IMR-90 (cell line): ENCODE measurements at regions not wholly inside any gene's neighbourhood (a gene's known extent, or its start where the extent isn't known, plus 50 kb on each side); places are given as distances from the start of the nearest gene placed in this dataset.

ENCODE experiments used
- ATAC-seq: fragments of 200-7000 bp; cut with Tn5 transposase; 2 replicates; pipeline ENCODE4 v1.9.1; 2020; ENCODE audit warnings: low read depth, mild to moderate bottlenecking, moderate library complexity
- BruUV-seq: library from RNA; stranded (reverse); fragments of 400-500 nt; replicated peaks from 2 replicates; lab custom pipeline; 2021; lab: Mats Ljungman, UMichigan
- CTCF ChIA-PET: fragments of 300-600 bp; formaldehyde crosslinking; extraction: SDS; loops from one replicate; lab custom pipeline; 2021; ENCODE audit warnings: antibody characterized with exemption; lab: Yijun Ruan, JAX
- POLR2A ChIA-PET: fragments of 300-600 bp; sonication (Branson Sonifier 250); formaldehyde crosslinking; loops from one replicate; lab custom pipeline; 2022; ENCODE audit warnings: antibody characterized with exemption; ENCODE audit not compliant: unreplicated experiment; lab: Charles Lee
- DNase-seq: peaks from one replicate; pipeline ENCODE4 v3.0.0; 2013
- H2AFZ ChIP-seq: replicated peaks from 2 replicates; pipeline ENCODE3; 2013; ENCODE audit warnings: low read length, mild to moderate bottlenecking; ENCODE audit not compliant: poor library complexity
- H2AK5ac ChIP-seq: 2 replicates; pipeline ENCODE4 v1.6.1; 2013; ENCODE audit warnings: low read depth, low read length, inconsistent platforms
- H2AK9ac ChIP-seq: replicated peaks from 2 replicates; pipeline ENCODE3; 2013; ENCODE audit warnings: mild to moderate bottlenecking, low read depth, low read length, moderate library complexity; ENCODE audit not compliant: poor library complexity
- H2BK120ac ChIP-seq: 2 replicates; pipeline ENCODE4 v1.6.1; 2013; ENCODE audit warnings: low read depth, low read length, inconsistent platforms
- H2BK15ac ChIP-seq: 3 replicates; pipeline ENCODE4 v1.6.1; 2013; ENCODE audit warnings: low read depth, low read length, inconsistent platforms
- H2BK20ac ChIP-seq: 2 replicates; pipeline ENCODE4 v1.6.1; 2013; ENCODE audit warnings: low read depth, mild to moderate bottlenecking, inconsistent platforms, low read length, moderate library complexity
- H2BK5ac ChIP-seq: 2 replicates; pipeline ENCODE4 v1.6.1; 2013; ENCODE audit warnings: mild to moderate bottlenecking, low read depth, low read length, inconsistent platforms; ENCODE audit not compliant: poor library complexity, severe bottlenecking
- H3K14ac ChIP-seq: replicated peaks from 2 replicates; pipeline ENCODE4 v1.6.1; 2013; ENCODE audit warnings: low read depth, low read length, inconsistent platforms
- H3K18ac ChIP-seq: 2 replicates; pipeline ENCODE4 v1.6.1; 2013; ENCODE audit warnings: low read depth, low read length, control low read depth
- H3K23ac ChIP-seq: 2 replicates; pipeline ENCODE4 v1.6.1; 2013; ENCODE audit warnings: low read depth, low read length, inconsistent platforms
- H3K27ac ChIP-seq: 2 replicates; pipeline ENCODE4 v1.5.1; 2013; ENCODE audit warnings: mild to moderate bottlenecking, control low read depth, low read length; ENCODE audit not compliant: insufficient read depth
- H3K27me3 ChIP-seq: 2 replicates; pipeline ENCODE4 v1.6.1; 2013; ENCODE audit warnings: low read length; ENCODE audit not compliant: control insufficient read depth, insufficient read depth
- H3K36me3 ChIP-seq: 2 replicates; pipeline ENCODE4 v1.6.1; 2013; ENCODE audit warnings: low read length, mixed read lengths; ENCODE audit not compliant: control insufficient read depth, insufficient read depth
- H3K4ac ChIP-seq: 2 replicates; pipeline ENCODE4 v1.6.1; 2013; ENCODE audit warnings: low read depth, low read length, inconsistent platforms
- H3K4me1 ChIP-seq: 2 replicates; pipeline ENCODE4 v1.6.1; 2013; ENCODE audit warnings: low read length, mixed read lengths; ENCODE audit not compliant: control insufficient read depth, insufficient read depth
- H3K4me2 ChIP-seq: 2 replicates; pipeline ENCODE4 v1.6.1; 2013; ENCODE audit warnings: low read depth, mild to moderate bottlenecking, control low read depth, low read length, moderate library complexity
- H3K4me3 ChIP-seq: 2 replicates; pipeline ENCODE4 v1.5.1; 2013; ENCODE audit warnings: low read depth, mild to moderate bottlenecking, control low read depth, low read length, moderate library complexity; ENCODE audit not compliant: insufficient read depth
- H3K56ac ChIP-seq: 2 replicates; pipeline ENCODE4 v1.6.1; 2013; ENCODE audit warnings: low read length, inconsistent platforms; ENCODE audit not compliant: insufficient read depth; ENCODE audit errors: extremely low read depth
- H3K79me1 ChIP-seq, 2 experiments: 2 replicates each; pipeline ENCODE4 v1.6.1; 2013; ENCODE audit warnings: low read length in 2 of 2, inconsistent platforms in 1 of 2, low read depth in 1 of 2
- H3K9ac ChIP-seq: 2 replicates; pipeline ENCODE4 v1.6.1; 2013; ENCODE audit warnings: low read depth, low read length, control low read depth
- H3K9me1 ChIP-seq: 2 replicates; pipeline ENCODE4 v1.6.1; 2013; ENCODE audit warnings: low read length, inconsistent platforms; ENCODE audit not compliant: insufficient read depth
- H3K9me3 ChIP-seq: 2 replicates; pipeline ENCODE4 v1.6.1; 2013; ENCODE audit warnings: low read length; ENCODE audit not compliant: control insufficient read depth, insufficient read depth
- H4K20me1 ChIP-seq: 2 replicates; pipeline ENCODE4 v1.6.1; 2013; ENCODE audit warnings: low read length, inconsistent platforms; ENCODE audit not compliant: insufficient read depth
- H4K5ac ChIP-seq: 2 replicates; pipeline ENCODE4 v1.6.1; 2013; ENCODE audit warnings: mild to moderate bottlenecking, low read depth, low read length, control low read depth
- H4K8ac ChIP-seq, 2 experiments: 2 replicates each; pipeline ENCODE4 v1.6.1; 2013; ENCODE audit warnings: low read depth in 2 of 2, low read length in 2 of 2, control low read depth in 1 of 2, inconsistent platforms in 1 of 2
- H4K91ac ChIP-seq: 2 replicates; pipeline ENCODE4 v1.6.1; 2013; ENCODE audit warnings: low read depth, low read length, inconsistent platforms; ENCODE audit not compliant: insufficient read depth
- BHLHE40 ChIP-seq: fragments of 150-350 bp; IDR thresholded peaks from 2 replicates; pipeline ENCODE4 v1.6.1; 2016; ENCODE audit warnings: mild to moderate bottlenecking, low read depth, low read length
- CHD1 ChIP-seq: IDR thresholded peaks from 2 replicates; pipeline ENCODE4 v1.6.1; 2012; ENCODE audit warnings: low read depth, low read length, improper control_type of control experiment
- CTCF ChIP-seq: conservative IDR thresholded peaks from 2 replicates; pipeline ENCODE4 v1.5.1; 2012; ENCODE audit warnings: mild to moderate bottlenecking, low read depth, low read length, improper control_type of control experiment
- ELK1 ChIP-seq: fragments of 150-350 bp; IDR thresholded peaks from 2 replicates; pipeline ENCODE4 v1.6.1; 2016; ENCODE audit warnings: low read depth, mild to moderate bottlenecking, low read length, moderate library complexity, borderline replicate concordance
- FOS ChIP-seq: fragments of 150-350 bp; IDR thresholded peaks from 2 replicates; pipeline ENCODE4 v1.6.1; 2016; ENCODE audit warnings: low read depth, low read length
- MAZ ChIP-seq: IDR thresholded peaks from 2 replicates; pipeline ENCODE4 v1.6.1; 2012; ENCODE audit warnings: low read depth, mild to moderate bottlenecking, low read length, improper control_type of control experiment, moderate library complexity, borderline replicate concordance
- MXI1 ChIP-seq: IDR thresholded peaks from 2 replicates; pipeline ENCODE4 v1.6.1; 2012; ENCODE audit warnings: low read depth, mild to moderate bottlenecking, low read length, moderate library complexity, borderline replicate concordance
- NFE2L2 ChIP-seq: fragments of 150-350 bp; IDR thresholded peaks from 2 replicates; pipeline ENCODE4 v1.6.1; 2016; ENCODE audit warnings: low read depth, mild to moderate bottlenecking, low read length
- POLR2A ChIP-seq: IDR thresholded peaks from 2 replicates; pipeline ENCODE4 v1.6.1; 2012; ENCODE audit warnings: mild to moderate bottlenecking, low read depth, low read length
- RAD21 ChIP-seq: IDR thresholded peaks from 2 replicates; pipeline ENCODE4 v1.6.1; 2012; ENCODE audit warnings: low read length, improper control_type of control experiment
- RCOR1 ChIP-seq: IDR thresholded peaks from 2 replicates; pipeline ENCODE4 v1.6.1; 2012; ENCODE audit warnings: mild to moderate bottlenecking, low read length, improper control_type of control experiment; ENCODE audit not compliant: insufficient replicate concordance
- RFX5 ChIP-seq: IDR thresholded peaks from 2 replicates; pipeline ENCODE4 v1.8.0; 2012; ENCODE audit warnings: low read depth, mild to moderate bottlenecking, low read length, moderate library complexity
- SMC3 ChIP-seq: fragments of 150-350 bp; IDR thresholded peaks from 2 replicates; pipeline ENCODE4 v1.6.1; 2016; ENCODE audit warnings: low read depth, mild to moderate bottlenecking, antibody characterized with exemption, low read length, moderate library complexity
- WGBS, 2 experiments: methylation state at CpG; one replicate each; pipeline versions ENCODE4 v1.1.5 to v1.1.7; 2013; ENCODE audit warnings: missing lambda C conversion rate in 2 of 2; ENCODE audit not compliant: insufficient read length in 1 of 2; ENCODE audit errors: extremely low coverage in 2 of 2; 5-methylcytosine and 5-hydroxymethylcytosine counted together
- dilution Hi-C: fragments of 300-500 bp; cut with HindIII; formaldehyde crosslinking; loops from one replicate; pipeline ENCODE4 v1.14.3; 2018; ENCODE audit warnings: low sequenced_read_pairs; ENCODE audit not compliant: unreplicated experiment
- in situ Hi-C: fragments of 300-500 bp; cut with MboI; formaldehyde crosslinking; loops from 3 replicates; pipeline ENCODE4 v1.14.3; 2019; ENCODE audit warnings: low sequenced_read_pairs, inconsistent platforms, mixed read lengths
- intact Hi-C: fragments of 100-400 bp; cut with micrococcal nuclease; formaldehyde crosslinking; loops from 2 replicates; pipeline ENCODE4 v1.10.0; 2022

- H3K18ac ChIP-seq: no peak overlapping the region
- H2BK5ac ChIP-seq: no peak overlapping the region
- no peak overlapping the region for H3K9ac ChIP-seq
- H2AK9ac ChIP-seq: no peak overlapping the region
- peaks cover 14% of the 10 kb centered on the region for H3K9me1 ChIP-seq
- H2AK5ac ChIP-seq: no peak overlapping the region
- peaks cover 6% of the 10 kb centered on the region; the same call in 1 of the 2 replicates for H3K36me3 ChIP-seq
- dilution Hi-C loops (no loop called here), in situ Hi-C loops (no loop called here), intact Hi-C loops (no loop called here)
- no peaks in the 10 kb centered on the region for H3K27me3 ChIP-seq
- H3K14ac ChIP-seq: no peak overlapping the region
- H3K4ac ChIP-seq: no peak overlapping the region
- H4K91ac ChIP-seq: no peak overlapping the region
- no peak overlapping the region for H3K27ac ChIP-seq
- H2BK15ac ChIP-seq: no peak overlapping the region
- TF ChIP-seq CHD1: no peak
- TF ChIP-seq RAD21: no peak
- TF ChIP-seq CTCF: no peak
- no peak for TF ChIP-seq ELK1
- TF ChIP-seq NFE2L2: no peak
- TF ChIP-seq BHLHE40: no peak
- TF ChIP-seq RFX5: no peak
- no peak for TF ChIP-seq FOS
- TF ChIP-seq RCOR1: no peak
- TF ChIP-seq POLR2A: no peak
- TF ChIP-seq MXI1: no peak
- no peak for TF ChIP-seq MAZ
- TF ChIP-seq SMC3: no peak
- no peak overlapping the region for H2BK120ac ChIP-seq
- H3K9me3 ChIP-seq: no peaks in the 10 kb centered on the region
- no peak overlapping the region for H3K23ac ChIP-seq
- peaks cover 14 to 30% of the 10 kb centered on the region in 2 experiments for H3K79me1 ChIP-seq
- no peak overlapping the region for H3K4me2 ChIP-seq
- POLR2A ChIA-PET: no interaction called here
- no peak for ATAC-seq
- H2BK20ac ChIP-seq: no peak overlapping the region
- H3K4me1 ChIP-seq: peaks cover 11% of the 10 kb centered on the region
- no peak overlapping the region for H4K5ac ChIP-seq
- no peak overlapping the region for H3K4me3 ChIP-seq
- no peak overlapping the region for H3K56ac ChIP-seq
- CTCF ChIA-PET: no interaction called here
- no peak for DNase-seq
- WGBS, 2 experiments: no CpG with 5 or more reads among the region's 3 CpGs
- no TSS peak for BruUV-seq
- H4K8ac ChIP-seq: no peak overlapping the region
- peaks cover 4% of the 10 kb centered on the region; the same call in 1 of the 2 replicates for H4K20me1 ChIP-seq
- H2AFZ ChIP-seq: no peak overlapping the region
Measured at GRCh38 chr14:89500303-89500702, 83.3 kb upstream of the FOXN3 start.
